ENCODE measurements at regions not wholly inside any gene's neighbourhood (a gene's known extent, or its start where the extent isn't known, plus 50 kb on each side); places are given as distances from the start of the nearest gene placed in this dataset.

DNA sequence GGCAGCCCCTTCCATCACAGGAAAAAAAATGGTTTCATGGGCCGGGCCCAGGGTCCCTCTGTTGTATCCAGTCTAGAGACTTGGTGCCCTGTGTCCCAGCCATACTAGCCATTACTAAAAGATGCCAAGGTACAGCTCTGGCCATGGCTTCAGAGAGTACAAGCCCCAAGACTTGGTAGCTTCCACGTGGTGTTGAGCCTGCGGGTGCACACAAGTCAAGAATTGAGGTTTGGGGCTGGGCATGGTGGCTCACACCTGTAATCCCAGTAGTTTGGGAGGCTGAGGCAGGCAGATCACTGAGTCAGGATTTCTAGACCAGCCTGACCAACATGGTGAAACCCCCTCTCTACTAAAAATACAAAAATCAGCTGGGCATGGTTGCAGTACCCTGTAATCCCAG, 214.3 kb downstream of the LIG4 start:
- DNase-seq (no peak), ATAC-seq (no peak)
- Histone ChIP-seq H3K4me1 (ENCODE audit: control insufficient read depth, insufficient read depth, low read length) (no peaks in the 10 kb centered on the region), H3K27me3 (ENCODE audit: control insufficient read depth, insufficient read depth, low read length) (no peaks in the 10 kb centered on the region), H3K27ac (ENCODE audit: low read length) (no peak overlapping the region), H3K4me3 (ENCODE audit: low read length) (no peak overlapping the region), H3K36me3 (ENCODE audit: control insufficient read depth, insufficient read depth, low read length) (no peaks in the 10 kb centered on the region), H3K9me3 (ENCODE audit: control insufficient read depth, insufficient read depth, low read length) (peaks cover 3% of the 10 kb centered on the region)
- WGBS (ENCODE audit: insufficient coverage), result 90% methylated on average over 3 of the region's 3 CpGs
- TF ChIP-seq, protein P1, sequence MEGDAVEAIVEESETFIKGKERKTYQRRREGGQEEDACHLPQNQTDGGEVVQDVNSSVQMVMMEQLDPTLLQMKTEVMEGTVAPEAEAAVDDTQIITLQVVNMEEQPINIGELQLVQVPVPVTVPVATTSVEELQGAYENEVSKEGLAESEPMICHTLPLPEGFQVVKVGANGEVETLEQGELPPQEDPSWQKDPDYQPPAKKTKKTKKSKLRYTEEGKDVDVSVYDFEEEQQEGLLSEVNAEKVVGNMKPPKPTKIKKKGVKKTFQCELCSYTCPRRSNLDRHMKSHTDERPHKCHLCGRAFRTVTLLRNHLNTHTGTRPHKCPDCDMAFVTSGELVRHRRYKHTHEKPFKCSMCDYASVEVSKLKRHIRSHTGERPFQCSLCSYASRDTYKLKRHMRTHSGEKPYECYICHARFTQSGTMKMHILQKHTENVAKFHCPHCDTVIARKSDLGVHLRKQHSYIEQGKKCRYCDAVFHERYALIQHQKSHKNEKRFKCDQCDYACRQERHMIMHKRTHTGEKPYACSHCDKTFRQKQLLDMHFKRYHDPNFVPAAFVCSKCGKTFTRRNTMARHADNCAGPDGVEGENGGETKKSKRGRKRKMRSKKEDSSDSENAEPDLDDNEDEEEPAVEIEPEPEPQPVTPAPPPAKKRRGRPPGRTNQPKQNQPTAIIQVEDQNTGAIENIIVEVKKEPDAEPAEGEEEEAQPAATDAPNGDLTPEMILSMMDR (IDR thresholded peaks at IDR 0.05), result no peak
- H3K36me3 Mint-ChIP-seq, result peaks cover 7% of the 10 kb centered on the region
- no peak overlapping the region for H3K27ac Mint-ChIP-seq
- H3K27me3 Mint-ChIP-seq (ENCODE audit: low read depth in 2 of 2), result no peaks in the 10 kb centered on the region
- intact Hi-C loops (cut with micrococcal nuclease), result no loop called here
- no peaks in the 10 kb centered on the region for H3K4me1 Mint-ChIP-seq
- H3K9me3 Mint-ChIP-seq, result peaks cover 15 to 35% of the 10 kb centered on the region in 2 donors
- H3K4me3 Mint-ChIP-seq, result no peak overlapping the region

DNA sequence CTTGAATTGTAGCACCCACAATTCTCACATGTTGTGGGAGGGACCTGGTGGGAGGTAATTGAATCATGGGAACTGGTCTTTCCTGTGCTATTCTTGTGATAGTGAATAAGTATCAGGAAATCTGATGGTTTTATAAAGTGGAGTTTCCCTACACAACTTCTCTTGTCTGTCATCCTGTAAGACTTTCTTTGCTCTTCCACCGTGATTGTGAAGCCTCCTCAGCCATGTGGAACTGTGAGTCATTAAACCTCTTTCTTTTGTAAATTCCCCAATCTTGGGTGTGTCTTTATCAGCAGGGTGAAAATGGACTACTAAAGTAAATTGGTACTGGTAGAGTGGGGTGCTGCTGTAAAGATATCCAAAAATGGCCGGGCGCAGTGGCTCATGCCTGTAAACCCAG, 215.6 kb downstream of the LIG4 start:
- H3K36me3 ChIP-seq (ENCODE audit: control insufficient read depth, insufficient read depth, low read length), result no peaks in the 10 kb centered on the region
- intact Hi-C loops (cut with micrococcal nuclease), result no loop called here
- Mint-ChIP-seq H3K4me3 (no peak overlapping the region), H3K36me3 (peaks cover 7% of the 10 kb centered on the region), H3K4me1 (no peaks in the 10 kb centered on the region), H3K27ac (no peak overlapping the region), H3K9me3 (peaks cover 19 to 38% of the 10 kb centered on the region in 2 donors), H3K27me3 (ENCODE audit: low read depth in 2 of 2) (no peaks in the 10 kb centered on the region)
- 89% methylated on average over 3 of the region's 3 CpGs for WGBS (ENCODE audit: insufficient coverage)
- H3K4me3 ChIP-seq (ENCODE audit: low read length), result no peak overlapping the region
- no peak overlapping the region for H3K27ac ChIP-seq (ENCODE audit: low read length)
- no peaks in the 10 kb centered on the region for H3K4me1 ChIP-seq (ENCODE audit: control insufficient read depth, insufficient read depth, low read length)
- no peaks in the 10 kb centered on the region for H3K27me3 ChIP-seq (ENCODE audit: control insufficient read depth, insufficient read depth, low read length)
- TF ChIP-seq, protein P1 (IDR thresholded peaks at IDR 0.05), result no peak
- H3K9me3 ChIP-seq (ENCODE audit: control insufficient read depth, insufficient read depth, low read length), result peaks cover 3% of the 10 kb centered on the region
- DNase-seq, result no peak
- ATAC-seq, result no peak

DNA sequence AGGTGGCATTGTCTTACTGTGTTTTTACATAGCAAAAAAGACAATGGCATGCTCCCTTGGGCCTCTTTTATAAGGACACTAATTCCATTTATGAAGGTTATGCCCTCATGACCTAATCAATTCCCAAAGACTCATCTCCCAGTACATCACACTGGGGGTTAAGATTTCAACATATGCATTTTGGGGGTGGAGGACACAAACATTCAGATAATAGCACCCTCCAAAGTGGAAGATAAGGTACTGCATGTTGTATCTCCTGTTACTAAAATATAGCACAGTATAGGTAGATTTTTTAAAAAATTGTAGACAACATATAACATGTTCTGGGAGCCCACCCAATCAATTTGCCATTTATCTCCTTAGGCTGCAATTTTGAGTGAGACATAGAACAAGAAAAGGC, 221.2 kb downstream of the LIG4 start:
- ATAC-seq (no peak), DNase-seq (no peak)
- Histone ChIP-seq H3K4me1 (ENCODE audit: control insufficient read depth, insufficient read depth, low read length) (no peaks in the 10 kb centered on the region), H3K4me3 (ENCODE audit: low read length) (no peak overlapping the region), H3K36me3 (ENCODE audit: control insufficient read depth, insufficient read depth, low read length) (no peaks in the 10 kb centered on the region), H3K27me3 (ENCODE audit: control insufficient read depth, insufficient read depth, low read length) (no peaks in the 10 kb centered on the region), H3K9me3 (ENCODE audit: control insufficient read depth, insufficient read depth, low read length) (no peaks in the 10 kb centered on the region), H3K27ac (ENCODE audit: low read length) (no peak overlapping the region)
- H3K9me3 Mint-ChIP-seq, result peaks cover 14 to 25% of the 10 kb centered on the region in 2 donors
- H3K4me1 Mint-ChIP-seq, result no peaks in the 10 kb centered on the region
- no peaks in the 10 kb centered on the region for H3K36me3 Mint-ChIP-seq
- TF ChIP-seq, protein P1 (IDR thresholded peaks at IDR 0.05), result no peak
- no peaks in the 10 kb centered on the region for H3K27me3 Mint-ChIP-seq (ENCODE audit: low read depth in 2 of 2)
- no peak overlapping the region for H3K4me3 Mint-ChIP-seq
- intact Hi-C loops (cut with micrococcal nuclease), result no loop called here
- H3K27ac Mint-ChIP-seq, result no peak overlapping the region

DNA sequence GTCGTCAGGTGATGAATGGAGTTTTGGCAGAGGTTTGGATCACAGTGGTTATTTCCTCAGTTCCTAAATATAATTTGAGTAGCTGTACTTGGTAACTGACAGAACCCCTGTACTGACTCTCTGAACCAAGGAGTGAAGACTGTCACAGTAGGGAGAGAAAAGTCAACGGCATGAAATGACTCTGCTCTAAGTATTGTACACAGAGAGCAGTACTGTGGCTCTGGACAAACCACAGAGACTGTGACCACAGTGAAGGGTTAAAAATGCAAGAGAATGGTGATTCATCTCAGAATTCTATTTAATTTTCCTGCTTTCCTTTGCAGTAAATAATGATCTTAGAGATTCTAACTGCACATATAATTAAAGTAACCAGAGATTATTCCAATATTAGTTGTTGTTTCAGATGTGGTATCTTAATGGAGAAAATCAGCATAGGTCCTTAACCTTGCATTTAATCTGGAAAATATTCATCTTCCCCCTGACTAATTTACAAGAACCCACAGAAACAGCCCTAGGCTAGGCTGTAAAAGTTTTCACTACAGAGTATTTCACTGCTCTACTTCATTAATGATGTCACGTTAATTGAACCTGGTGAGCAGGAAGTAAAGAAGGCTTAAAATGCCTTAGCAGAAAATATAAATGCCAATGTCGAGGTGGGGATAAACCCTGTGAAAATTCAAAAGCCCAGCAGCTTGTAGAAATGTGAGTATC, 221.9 kb downstream of the LIG4 start:
- Mint-ChIP-seq H3K4me1 (no peaks in the 10 kb centered on the region), H3K27me3 (ENCODE audit: low read depth in 2 of 2) (no peaks in the 10 kb centered on the region), H3K27ac (no peak overlapping the region), H3K9me3 (peaks cover 14 to 19% of the 10 kb centered on the region in 2 donors), H3K36me3 (no peaks in the 10 kb centered on the region), H3K4me3 (no peak overlapping the region)
- no peaks in the 10 kb centered on the region for H3K4me1 ChIP-seq (ENCODE audit: control insufficient read depth, insufficient read depth, low read length)
- 65% methylated on average over 4 of the region's 4 CpGs for WGBS (ENCODE audit: insufficient coverage)
- H3K9me3 ChIP-seq (ENCODE audit: control insufficient read depth, insufficient read depth, low read length), result no peaks in the 10 kb centered on the region
- DNase-seq (no peak), ATAC-seq (no peak)
- no peak overlapping the region for H3K4me3 ChIP-seq (ENCODE audit: low read length)
- TF ChIP-seq, protein P1 (IDR thresholded peaks at IDR 0.05), result no peak
- H3K36me3 ChIP-seq (ENCODE audit: control insufficient read depth, insufficient read depth, low read length), result no peaks in the 10 kb centered on the region
- intact Hi-C loops (cut with micrococcal nuclease), result no loop called here
- H3K27me3 ChIP-seq (ENCODE audit: control insufficient read depth, insufficient read depth, low read length), result no peaks in the 10 kb centered on the region
- H3K27ac ChIP-seq (ENCODE audit: low read length), result no peak overlapping the region

All from natural killer cell (primary cell).